Stimulated activated effector memory CD8-positive, alpha-beta T cell treated with anti-CD3 and anti-CD28 coated beads, Interleukin-12 subunit alpha, Interleukin-12 subunit beta, amount 100 ng/mL, for 72 hours (primary cell): ENCODE measurements at regions not wholly inside any gene's neighbourhood (a gene's known extent, or its start where the extent isn't known, plus 50 kb on each side); places are given as distances from the start of the nearest gene placed in this dataset.

ENCODE experiments used
- ATAC-seq: fragments of 150-1000 bp; cut with Tn5 transposase; 2 replicates; pipeline ENCODE4 v1.10.0; 2021
- DNase-seq, 2 donors: peaks; one replicate each; pipeline ENCODE4 v3.0.0; 2021 to 2022; ENCODE audit warnings: low spot score in 2 of 2
- H3K27ac Mint-ChIP-seq: one replicate; pipeline ENCODE4 v1.8.0; 2022; ENCODE audit warnings: mild to moderate bottlenecking, mixed read lengths
- H3K36me3 Mint-ChIP-seq: one replicate; pipeline ENCODE4 v1.8.0; 2022; ENCODE audit warnings: mild to moderate bottlenecking, mixed read lengths
- H3K4me1 Mint-ChIP-seq: one replicate; pipeline ENCODE4 v1.8.0; 2022; ENCODE audit warnings: mixed read lengths
- H3K4me3 Mint-ChIP-seq: one replicate; pipeline ENCODE4 v1.8.0; 2022; ENCODE audit warnings: mild to moderate bottlenecking, mixed read lengths
- H3K9me3 Mint-ChIP-seq: one replicate; pipeline ENCODE4 v1.8.0; 2022; ENCODE audit warnings: mixed read lengths

- no peak overlapping the region for H3K4me3 Mint-ChIP-seq
- ATAC-seq (no peak), DNase-seq (no peak)
- H3K9me3 Mint-ChIP-seq: no peaks in the 10 kb centered on the region
- peaks cover 26% of the 10 kb centered on the region for H3K4me1 Mint-ChIP-seq
- H3K27ac Mint-ChIP-seq: no peak overlapping the region
- no peaks in the 10 kb centered on the region for H3K36me3 Mint-ChIP-seq
Measured at GRCh38 chr13:73832825-73833224, 301.4 kb downstream of the KLF12 start.

GRCh38 chr13:73832128-73832588, 302.0 kb downstream of the KLF12 start:
- no peak overlapping the region for H3K4me3 Mint-ChIP-seq
- no peaks in the 10 kb centered on the region for H3K9me3 Mint-ChIP-seq

GRCh38 chr13:73829416-73829815, 304.8 kb downstream of the KLF12 start:
- H3K4me1 Mint-ChIP-seq: peaks cover 41% of the 10 kb centered on the region
- H3K27ac Mint-ChIP-seq: no peak overlapping the region

More at GRCh38 chr13:73832128-73832588, 302.0 kb downstream of the KLF12 start:
- no peak for DNase-seq
- no peak for ATAC-seq
- Mint-ChIP-seq H3K36me3 (no peaks in the 10 kb centered on the region), H3K4me1 (peaks cover 26% of the 10 kb centered on the region), H3K27ac (no peak overlapping the region)

GRCh38 chr13:73828811-73829210, 305.4 kb downstream of the KLF12 start:
- peak; percentile 72 for ATAC-seq
- H3K27ac Mint-ChIP-seq: no peak overlapping the region
- H3K9me3 Mint-ChIP-seq: no peaks in the 10 kb centered on the region
- no peak for DNase-seq
- peaks cover 41% of the 10 kb centered on the region for H3K4me1 Mint-ChIP-seq
- H3K4me3 Mint-ChIP-seq: no peak overlapping the region
- peaks cover 11% of the 10 kb centered on the region for H3K36me3 Mint-ChIP-seq

More at GRCh38 chr13:73829416-73829815, 304.8 kb downstream of the KLF12 start:
- Mint-ChIP-seq H3K4me3 (no peak overlapping the region), H3K36me3 (peaks cover 11% of the 10 kb centered on the region), H3K9me3 (no peaks in the 10 kb centered on the region)
- DNase-seq: no peak
- no peak for ATAC-seq

- Mint-ChIP-seq H3K4me3 (no peak overlapping the region), H3K27ac (no peak overlapping the region), H3K9me3 (no peaks in the 10 kb centered on the region), H3K4me1 (peaks cover 33% of the 10 kb centered on the region), H3K36me3 (peaks cover 11% of the 10 kb centered on the region)
- DNase-seq: no peak
- no peak for ATAC-seq
Measured at GRCh38 chr13:73827434-73827833, 306.8 kb downstream of the KLF12 start.

- H3K27ac Mint-ChIP-seq: peak overlapping the region; percentile 44
- no peak overlapping the region for H3K4me3 Mint-ChIP-seq
- H3K36me3 Mint-ChIP-seq: peaks cover 11% of the 10 kb centered on the region
- ATAC-seq (no peak), DNase-seq (no peak)
- no peaks in the 10 kb centered on the region for H3K9me3 Mint-ChIP-seq
- H3K4me1 Mint-ChIP-seq: peaks cover 45% of the 10 kb centered on the region
Measured at GRCh38 chr13:73825143-73825542, 309.1 kb downstream of the KLF12 start.

- peaks cover 11% of the 10 kb centered on the region for H3K36me3 Mint-ChIP-seq
- ATAC-seq: no peak
- no peak overlapping the region for H3K4me3 Mint-ChIP-seq
- no peak overlapping the region for H3K27ac Mint-ChIP-seq
- no peak for DNase-seq
- H3K4me1 Mint-ChIP-seq: peaks cover 40% of the 10 kb centered on the region
- H3K9me3 Mint-ChIP-seq: no peaks in the 10 kb centered on the region
Measured at GRCh38 chr13:73822668-73823592, 311.3 kb downstream of the KLF12 start.

- H3K9me3 Mint-ChIP-seq: no peaks in the 10 kb centered on the region
- H3K4me1 Mint-ChIP-seq: peaks cover 32% of the 10 kb centered on the region
Measured at GRCh38 chr13:73820688-73821087, 313.5 kb downstream of the KLF12 start.

GRCh38 chr13:73820285-73820684, 313.9 kb downstream of the KLF12 start:
- H3K27ac Mint-ChIP-seq: no peak overlapping the region
- no peak for ATAC-seq
- H3K9me3 Mint-ChIP-seq: no peaks in the 10 kb centered on the region
- H3K36me3 Mint-ChIP-seq: peaks cover 4% of the 10 kb centered on the region
- H3K4me1 Mint-ChIP-seq: peaks cover 29% of the 10 kb centered on the region
- DNase-seq: no peak
- H3K4me3 Mint-ChIP-seq: no peak overlapping the region

More at GRCh38 chr13:73820688-73821087, 313.5 kb downstream of the KLF12 start:
- Mint-ChIP-seq H3K4me3 (no peak overlapping the region), H3K36me3 (peaks cover 5% of the 10 kb centered on the region), H3K27ac (peak overlapping the region; percentile 5)
- DNase-seq (no peak), ATAC-seq (no peak)

GRCh38 chr13:73819711-73820110, 314.5 kb downstream of the KLF12 start:
- Mint-ChIP-seq H3K4me1 (peaks cover 25% of the 10 kb centered on the region), H3K4me3 (no peak overlapping the region), H3K36me3 (no peaks in the 10 kb centered on the region), H3K27ac (no peak overlapping the region), H3K9me3 (no peaks in the 10 kb centered on the region)
- DNase-seq (no peak), ATAC-seq (no peak)

GRCh38 chr13:73816702-73817101, 317.5 kb downstream of the KLF12 start:
- no peak overlapping the region for H3K4me3 Mint-ChIP-seq
- ATAC-seq (peak; percentile 97), DNase-seq (no peak)
- H3K9me3 Mint-ChIP-seq: no peaks in the 10 kb centered on the region
- peak overlapping the region; percentile 30 for H3K27ac Mint-ChIP-seq
- H3K36me3 Mint-ChIP-seq: peaks cover 24% of the 10 kb centered on the region
- peaks cover 22% of the 10 kb centered on the region for H3K4me1 Mint-ChIP-seq

- Mint-ChIP-seq H3K4me1 (peaks cover 13% of the 10 kb centered on the region), H3K27ac (no peak overlapping the region), H3K36me3 (peaks cover 30% of the 10 kb centered on the region), H3K4me3 (no peak overlapping the region), H3K9me3 (no peaks in the 10 kb centered on the region)
- ATAC-seq: no peak
- DNase-seq: no peak
Measured at GRCh38 chr13:73815796-73816195, 318.4 kb downstream of the KLF12 start.

- Mint-ChIP-seq H3K36me3 (peaks cover 58% of the 10 kb centered on the region), H3K9me3 (no peaks in the 10 kb centered on the region), H3K27ac (no peak overlapping the region), H3K4me3 (no peak overlapping the region), H3K4me1 (no peaks in the 10 kb centered on the region)
- ATAC-seq (peak; percentile 43), DNase-seq (no peak)
Measured at GRCh38 chr13:73810647-73811046, 323.6 kb downstream of the KLF12 start.

GRCh38 chr13:73809561-73809960, 324.6 kb downstream of the KLF12 start:
- DNase-seq: no peak
- Mint-ChIP-seq H3K27ac (no peak overlapping the region), H3K9me3 (no peaks in the 10 kb centered on the region)

GRCh38 chr13:73808318-73808717, 325.9 kb downstream of the KLF12 start:
- ATAC-seq (no peak), DNase-seq (no peak)
- peaks cover 8% of the 10 kb centered on the region for H3K4me1 Mint-ChIP-seq
- peaks cover 50% of the 10 kb centered on the region for H3K36me3 Mint-ChIP-seq
- H3K4me3 Mint-ChIP-seq: no peak overlapping the region
- no peak overlapping the region for H3K27ac Mint-ChIP-seq
- no peaks in the 10 kb centered on the region for H3K9me3 Mint-ChIP-seq

More at GRCh38 chr13:73809561-73809960, 324.6 kb downstream of the KLF12 start:
- no peak overlapping the region for H3K4me3 Mint-ChIP-seq
- H3K36me3 Mint-ChIP-seq: peaks cover 58% of the 10 kb centered on the region
- ATAC-seq: no peak
- no peaks in the 10 kb centered on the region for H3K4me1 Mint-ChIP-seq
